IPS-NIHi11 (cell line): ENCODE measurements at regions not wholly inside any gene's neighbourhood (a gene's known extent, or its start where the extent isn't known, plus 50 kb on each side); places are given as distances from the start of the nearest gene placed in this dataset.

Source experiments
- DNase-seq: peaks from one replicate; pipeline ENCODE4 v3.0.0; 2012; ENCODE audit warnings: mixed read lengths, low spot score

- DNase-seq = no peak
These were observed 206.2 kb upstream of the SGK1 start for GRCh38 chr6:134523903-134524650.

- no peak for DNase-seq
These were observed 205.1 kb upstream of the SGK1 start for GRCh38 chr6:134523051-134523450.

GRCh38 chr6:134521116-134521501 is 203.2 kb upstream of the SGK1 start:
- no peak for DNase-seq

- no peak for DNase-seq
These were observed 202.5 kb upstream of the SGK1 start for GRCh38 chr6:134520181-134521115.

- no peak for DNase-seq
These were observed 201.6 kb upstream of the SGK1 start for GRCh38 chr6:134519465-134519864.

GRCh38 chr6:134517868-134518267 is 200.0 kb upstream of the SGK1 start:
- no peak for DNase-seq

- DNase-seq = peak; percentile 58
These were observed 199.3 kb upstream of the SGK1 start for GRCh38 chr6:134517145-134517658.

GRCh38 chr6:134516582-134516981 is 198.7 kb upstream of the SGK1 start:
- no peak for DNase-seq

GRCh38 chr6:134515986-134516385 is 198.1 kb upstream of the SGK1 start:
- no peak for DNase-seq

- DNase-seq = no peak
These were observed 195.1 kb upstream of the SGK1 start for GRCh38 chr6:134512981-134513391.

- DNase-seq = no peak
These were observed 194.2 kb upstream of the SGK1 start for GRCh38 chr6:134511984-134512683.

- no peak for DNase-seq
These were observed 193.0 kb upstream of the SGK1 start for GRCh38 chr6:134510920-134511319.

- DNase-seq = no peak
These were observed 192.2 kb upstream of the SGK1 start for GRCh38 chr6:134510142-134510541.

GRCh38 chr6:134508862-134509498 is 191.1 kb upstream of the SGK1 start:
- no peak for DNase-seq

GRCh38 chr6:134506162-134506561 is 188.2 kb upstream of the SGK1 start:
- no peak for DNase-seq

GRCh38 chr6:134503585-134504281 is 185.8 kb upstream of the SGK1 start:
- no peak for DNase-seq

GRCh38 chr6:134502614-134503549 is 185.0 kb upstream of the SGK1 start:
- DNase-seq = no peak

- no peak for DNase-seq
These were observed 178.0 kb upstream of the SGK1 start for GRCh38 chr6:134495890-134496248.

GRCh38 chr6:134495203-134495889 is 177.4 kb upstream of the SGK1 start:
- no peak for DNase-seq

GRCh38 chr6:134493789-134494188 is 175.9 kb upstream of the SGK1 start:
- no peak for DNase-seq
